ENCODE measurements at regions not wholly inside any gene's neighbourhood (a gene's known extent, or its start where the extent isn't known, plus 50 kb on each side); places are given as distances from the start of the nearest gene placed in this dataset.
A peak's percentile ranks its signal among the peaks of the same experiment; 100 is the strongest.

- Histone ChIP-seq H3K18ac (ENCODE audit: low read depth, low read length) (peak overlapping the region; percentile 90), H4K20me1 (ENCODE audit: insufficient read depth, low read length) (no peaks in the 10 kb centered on the region), H3K4me1 (ENCODE audit: control insufficient read depth, insufficient read depth, low read length) (peaks cover 12% of the 10 kb centered on the region), H3K4me2 (ENCODE audit: low read depth, low read length) (no peak overlapping the region), H3K9ac (ENCODE audit: low read depth, low read length) (no peak overlapping the region), H3K23ac (ENCODE audit: low read depth, low read length) (no peak overlapping the region), H3K27ac (ENCODE audit: insufficient read depth, low read length) (peak overlapping the region; percentile 49; the same call in 1 of the 2 replicates), H4K8ac (ENCODE audit: low read depth in 2 of 2, low read length in 2 of 2) (peak overlapping the region; percentile 16 to 79; a peak in 2 of 4 replicates), H3K9me1 (ENCODE audit: insufficient read depth, low read length) (peaks cover 3% of the 10 kb centered on the region; the same call in 1 of the 2 replicates), H2BK5ac (ENCODE audit: low read depth, low read length, poor library complexity, severe bottlenecking) (no peak overlapping the region), H2AK5ac (ENCODE audit: low read depth, low read length) (peak overlapping the region; percentile 48; the same call in 1 of the 2 replicates), H2BK120ac (ENCODE audit: low read depth, low read length) (peak overlapping the region; percentile 76), H4K91ac (ENCODE audit: insufficient read depth, low read depth, low read length) (peak overlapping the region; percentile 84), H3K14ac (replicated peaks; ENCODE audit: low read depth, low read length) (peak overlapping the region; percentile 65; the same call in 1 of the 2 replicates), H3K27me3 (ENCODE audit: control insufficient read depth, insufficient read depth, low read length) (no peaks in the 10 kb centered on the region), H2AK9ac (replicated peaks; ENCODE audit: low read depth, low read length, poor library complexity) (no peak overlapping the region), H3K4me3 (ENCODE audit: insufficient read depth, low read depth, low read length) (no peak overlapping the region), H2AFZ (replicated peaks; ENCODE audit: low read length, poor library complexity) (no peak overlapping the region), H2BK15ac (ENCODE audit: low read depth, low read length) (peak overlapping the region; percentile 84; the same call in 1 of the 3 replicates), H2BK20ac (ENCODE audit: low read depth, low read length) (peak overlapping the region; percentile 65; the same call in 1 of the 2 replicates), H3K9me3 (ENCODE audit: control insufficient read depth, insufficient read depth, low read length) (no peaks in the 10 kb centered on the region), H3K36me3 (ENCODE audit: control insufficient read depth, insufficient read depth, low read length) (no peaks in the 10 kb centered on the region), H4K5ac (ENCODE audit: low read depth, low read length) (peak overlapping the region; percentile 44), H3K79me1 (ENCODE audit: low read depth in 1 of 2, low read length in 2 of 2) (no peaks in the 10 kb centered on the region), H3K56ac (ENCODE audit: extremely low read depth, insufficient read depth, low read length) (no peak overlapping the region), H3K4ac (ENCODE audit: low read depth, low read length) (peak overlapping the region; percentile 72; the same call in 1 of the 2 replicates)
- POLR2A ChIA-PET (ENCODE audit: unreplicated experiment): no interaction called here
- no peak for DNase-seq
- in situ Hi-C loops (cut with MboI; ENCODE audit: low sequenced_read_pairs) (no loop called here), intact Hi-C loops (cut with micrococcal nuclease) (loop anchor here (5.0 kb wide), 1 partner anchor 205 kb away; no protein-coding TSS in a partner anchor), dilution Hi-C loops (cut with HindIII; ENCODE audit: low sequenced_read_pairs, unreplicated experiment) (no loop called here)
- no peak for ATAC-seq (ENCODE audit: low read depth)
- no CpG with 5 or more reads among the region's 7 CpGs for WGBS, 2 experiments (ENCODE audit: extremely low coverage in 2 of 2, insufficient read length in 1 of 2)
- no peak for TF ChIP-seq RFX5 (IDR thresholded peaks at IDR 0.05; ENCODE audit: low read depth, low read length)
- TF ChIP-seq MAFK (IDR thresholded peaks at IDR 0.05; ENCODE audit: low read depth, low read length): no peak
- no peak for TF ChIP-seq RCOR1 (IDR thresholded peaks at IDR 0.05; ENCODE audit: insufficient replicate concordance, low read length)
- no peak for TF ChIP-seq BHLHE40 (IDR thresholded peaks at IDR 0.05; ENCODE audit: low read depth, low read length)
- TF ChIP-seq CEBPB (IDR thresholded peaks at IDR 0.05; ENCODE audit: low read depth, low read length): no peak
- no peak for TF ChIP-seq NFE2L2 (IDR thresholded peaks at IDR 0.05; ENCODE audit: low read depth, low read length)
- no peak for TF ChIP-seq MAZ (IDR thresholded peaks at IDR 0.05; ENCODE audit: borderline replicate concordance, low read depth, low read length)
- TF ChIP-seq, protein P1, sequence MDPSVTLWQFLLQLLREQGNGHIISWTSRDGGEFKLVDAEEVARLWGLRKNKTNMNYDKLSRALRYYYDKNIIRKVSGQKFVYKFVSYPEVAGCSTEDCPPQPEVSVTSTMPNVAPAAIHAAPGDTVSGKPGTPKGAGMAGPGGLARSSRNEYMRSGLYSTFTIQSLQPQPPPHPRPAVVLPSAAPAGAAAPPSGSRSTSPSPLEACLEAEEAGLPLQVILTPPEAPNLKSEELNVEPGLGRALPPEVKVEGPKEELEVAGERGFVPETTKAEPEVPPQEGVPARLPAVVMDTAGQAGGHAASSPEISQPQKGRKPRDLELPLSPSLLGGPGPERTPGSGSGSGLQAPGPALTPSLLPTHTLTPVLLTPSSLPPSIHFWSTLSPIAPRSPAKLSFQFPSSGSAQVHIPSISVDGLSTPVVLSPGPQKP (IDR thresholded peaks at IDR 0.05; ENCODE audit: borderline replicate concordance, low read depth, low read length): no peak
- TF ChIP-seq CTCF (conservative IDR thresholded peaks at IDR 0.05; ENCODE audit: low read depth, low read length): no peak
- TF ChIP-seq, protein P2, sequence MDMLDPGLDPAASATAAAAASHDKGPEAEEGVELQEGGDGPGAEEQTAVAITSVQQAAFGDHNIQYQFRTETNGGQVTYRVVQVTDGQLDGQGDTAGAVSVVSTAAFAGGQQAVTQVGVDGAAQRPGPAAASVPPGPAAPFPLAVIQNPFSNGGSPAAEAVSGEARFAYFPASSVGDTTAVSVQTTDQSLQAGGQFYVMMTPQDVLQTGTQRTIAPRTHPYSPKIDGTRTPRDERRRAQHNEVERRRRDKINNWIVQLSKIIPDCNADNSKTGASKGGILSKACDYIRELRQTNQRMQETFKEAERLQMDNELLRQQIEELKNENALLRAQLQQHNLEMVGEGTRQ (IDR thresholded peaks at IDR 0.05; ENCODE audit: low read depth, low read length): no peak
- no peak for TF ChIP-seq MXI1 (IDR thresholded peaks at IDR 0.05; ENCODE audit: borderline replicate concordance, low read depth, low read length)
- no peak for TF ChIP-seq CHD1 (IDR thresholded peaks at IDR 0.05; ENCODE audit: low read depth, low read length)
- no peak for TF ChIP-seq POLR2A (IDR thresholded peaks at IDR 0.05; ENCODE audit: low read depth, low read length)
- TF ChIP-seq SMC3 (IDR thresholded peaks at IDR 0.05; ENCODE audit: low read depth, low read length): no peak
- TF ChIP-seq RAD21 (IDR thresholded peaks at IDR 0.05; ENCODE audit: low read length): no peak
- CTCF ChIA-PET: no interaction called here
- no TSS peak for BruUV-seq (replicated peaks)
These were observed 50.5 kb upstream of the KRR1 start for GRCh38 chr12:75561921-75562320.
